Activated CD4-positive, alpha-beta T cell treated with anti-CD3 and anti-CD28 coated beads, Interleukin-10, Interleukin-2, amounts not matched to agents 100 ng/mL and 50 ng/mL, durations not matched to agents 16 hours and 8 hours (primary cell): ENCODE measurements at regions not wholly inside any gene's neighbourhood (a gene's known extent, or its start where the extent isn't known, plus 50 kb on each side); places are given as distances from the start of the nearest gene placed in this dataset.

Source experiments
- DNase-seq: peaks from one replicate; pipeline ENCODE4 v3.0.0-alpha.2; 2020

- no peak for DNase-seq
Measured at GRCh38 chr15:38864122-38864521, 299.5 kb upstream of the RASGRP1 start.

GRCh38 chr15:38864827-38865581, 300.4 kb upstream of the RASGRP1 start:
- DNase-seq = no peak

DNA sequence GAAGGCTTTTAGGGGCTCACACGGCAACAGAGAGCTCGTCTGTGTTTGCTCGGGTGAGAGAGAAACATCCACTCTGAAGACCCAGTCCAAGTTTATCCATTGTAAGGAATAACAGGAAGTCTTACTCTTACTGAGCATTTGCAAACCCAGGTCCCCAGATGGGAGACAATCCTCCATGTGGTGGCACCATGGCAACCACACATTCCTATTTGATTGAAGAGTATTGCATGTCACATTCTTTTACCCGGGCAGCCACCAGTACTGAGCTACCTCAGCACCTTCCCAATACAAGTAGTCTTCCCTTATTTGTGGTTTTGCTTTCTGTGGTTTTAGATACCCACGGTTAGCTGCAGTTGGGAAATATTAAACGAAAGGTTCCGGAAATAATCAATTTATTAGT, 302.9 kb upstream of the RASGRP1 start:
- DNase-seq = no peak

DNA sequence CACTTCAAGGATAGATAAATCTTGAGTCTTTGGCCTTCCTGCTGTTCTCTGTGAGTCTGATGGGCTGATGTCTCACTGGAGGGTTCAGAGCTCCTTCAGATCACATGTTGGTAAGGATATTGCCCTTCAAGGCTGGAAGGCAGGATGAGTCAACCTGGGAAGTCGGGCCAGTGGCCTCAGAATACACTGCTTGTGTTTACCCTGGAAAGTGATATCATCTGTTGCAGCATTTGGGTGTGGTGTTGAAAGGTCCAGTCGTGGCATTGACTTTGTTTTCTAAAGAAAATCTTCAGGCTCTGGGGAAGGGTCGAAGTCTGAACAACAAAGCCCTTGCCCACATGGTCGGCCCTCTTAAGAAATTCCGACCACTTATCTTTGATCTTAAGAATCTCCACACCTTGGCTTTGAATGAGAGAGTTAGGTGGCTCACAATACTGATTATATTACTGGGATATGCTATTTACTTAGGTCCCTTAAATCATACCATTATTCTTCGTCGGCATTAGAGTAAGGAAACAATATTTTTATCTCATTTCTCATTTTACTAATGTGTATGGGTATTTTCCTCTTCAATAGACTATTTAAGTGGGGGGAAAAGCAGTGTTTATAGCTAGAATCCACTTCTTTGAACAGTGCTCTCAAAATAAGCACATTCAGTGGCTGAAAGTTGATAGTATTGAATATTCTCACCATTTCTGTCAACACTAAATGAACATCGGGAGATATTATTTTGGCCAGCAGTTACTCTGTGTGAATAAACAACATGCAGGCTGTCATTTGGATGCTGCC, 303.9 kb upstream of the RASGRP1 start:
- DNase-seq = no peak

- no peak for DNase-seq
Measured at GRCh38 chr15:38871638-38872037, 307.0 kb upstream of the RASGRP1 start.

DNA sequence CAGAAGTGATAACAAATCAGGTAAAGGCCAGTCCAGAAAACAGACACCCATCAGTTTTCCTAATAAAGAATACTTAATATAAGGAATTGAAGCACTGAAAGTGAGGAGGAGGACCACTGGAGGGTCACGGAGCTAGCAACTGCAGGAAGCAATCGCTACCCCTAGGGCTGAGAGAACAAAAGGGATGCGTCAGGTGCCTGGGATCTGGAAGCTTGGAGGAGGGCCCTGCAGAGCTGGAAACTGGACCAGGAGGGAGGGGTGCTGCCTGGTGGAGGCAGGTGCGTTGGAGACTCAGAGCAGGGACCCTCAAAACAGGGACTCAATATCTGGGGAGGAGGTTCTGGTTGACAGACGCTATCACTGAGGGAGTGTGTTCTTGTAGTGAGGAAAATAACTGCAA, 308.1 kb upstream of the RASGRP1 start:
- no peak for DNase-seq

DNA sequence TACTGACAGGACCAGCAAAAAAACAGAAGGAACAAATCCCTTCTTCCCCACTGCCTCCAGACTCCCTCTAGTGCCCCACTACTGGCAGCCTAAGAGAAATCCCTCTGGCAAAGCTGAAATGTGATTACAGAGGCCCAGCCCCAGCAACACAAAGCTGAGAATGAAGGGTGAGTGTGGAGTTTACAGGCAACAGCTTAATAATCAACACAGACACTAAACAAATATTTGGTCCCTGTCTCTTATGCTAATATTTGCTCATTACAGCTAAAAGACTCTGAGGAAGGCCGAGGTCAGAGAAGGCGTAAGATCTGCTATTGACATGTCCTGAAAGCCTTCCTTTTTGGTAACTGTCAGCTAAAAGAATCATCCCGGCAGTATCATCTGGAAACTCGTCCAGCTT, 308.5 kb upstream of the RASGRP1 start:
- DNase-seq = no peak

DNA sequence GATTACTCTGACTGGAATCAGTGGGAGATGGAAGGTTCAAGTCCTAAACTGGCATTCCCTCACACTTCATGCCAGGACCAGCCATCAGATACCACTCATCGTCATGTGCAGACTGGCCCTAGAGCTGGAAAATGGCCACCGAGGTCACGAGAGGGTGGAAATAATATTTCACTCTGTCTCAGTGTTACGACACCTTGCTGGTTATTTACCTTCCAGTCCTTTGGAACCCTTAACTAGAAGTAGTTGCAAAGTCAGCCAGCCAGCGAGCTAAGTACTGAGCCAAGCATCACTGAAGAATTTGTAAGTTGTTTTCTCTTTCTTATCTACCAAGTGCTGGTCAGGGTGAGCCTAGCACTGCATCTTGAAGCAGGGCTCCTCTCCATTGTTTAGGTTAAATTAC, 309.9 kb upstream of the RASGRP1 start:
- no peak for DNase-seq

- DNase-seq = no peak
Measured at GRCh38 chr15:38876211-38876610, 311.6 kb upstream of the RASGRP1 start.

DNA sequence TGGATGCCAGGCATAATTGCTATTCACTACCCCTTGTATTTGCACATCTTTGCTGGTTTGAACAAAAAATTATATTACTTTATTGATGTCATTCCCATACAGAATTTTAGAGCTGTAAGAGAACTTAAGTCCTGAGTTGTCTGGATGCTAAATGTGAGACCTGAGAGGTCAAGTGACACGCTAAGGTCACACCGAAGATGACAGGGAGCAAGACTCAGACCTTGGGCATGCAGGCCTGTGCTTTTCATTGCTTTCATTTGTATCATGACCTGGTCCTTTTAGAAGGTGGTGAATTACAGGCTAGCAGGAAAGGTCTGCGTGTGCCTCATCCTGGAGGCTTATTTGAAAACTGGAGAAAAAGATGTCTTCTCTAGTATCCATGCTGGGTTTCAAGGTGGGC, 312.0 kb upstream of the RASGRP1 start:
- no peak for DNase-seq

DNA sequence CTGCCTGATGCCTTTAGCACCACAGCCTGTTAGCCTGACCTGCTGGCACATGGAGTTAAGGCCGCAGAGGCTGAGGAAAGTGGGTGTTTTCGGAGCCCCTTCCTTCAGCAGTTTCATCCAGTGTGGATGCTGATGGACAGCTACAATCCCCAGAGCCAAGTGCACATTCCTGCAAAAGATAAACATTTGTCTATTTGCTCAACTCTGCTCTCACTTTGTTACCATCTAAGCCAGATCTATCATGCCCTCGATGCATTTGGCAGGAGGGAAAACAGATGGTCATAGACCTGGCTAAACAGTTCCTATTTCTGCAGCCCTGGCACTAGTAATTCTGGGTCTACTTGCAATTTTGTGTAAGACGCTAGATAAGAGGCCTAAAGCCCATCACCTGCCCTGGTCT, 312.9 kb upstream of the RASGRP1 start:
- DNase-seq = no peak

DNA sequence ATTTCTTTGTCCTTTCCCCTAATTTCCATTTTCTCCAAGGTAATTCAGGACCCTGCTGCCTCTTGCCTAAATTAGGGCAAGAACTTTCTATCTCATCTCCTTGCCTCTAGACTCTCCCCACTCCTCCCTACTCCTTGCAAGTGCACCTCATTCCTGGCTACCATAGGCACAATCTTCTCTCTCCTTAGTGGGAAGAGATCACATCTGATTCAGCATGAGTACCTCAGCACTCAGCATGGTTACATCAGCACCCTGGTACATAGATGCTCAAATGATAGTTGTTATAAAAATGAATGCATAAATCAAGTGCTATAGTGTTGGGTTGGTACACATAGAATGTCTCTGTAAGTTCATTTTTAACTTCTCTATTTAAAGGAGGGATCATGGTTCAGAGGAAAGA, 313.4 kb upstream of the RASGRP1 start:
- DNase-seq = no peak

GRCh38 chr15:38878926-38879325, 314.3 kb upstream of the RASGRP1 start:
- DNase-seq = no peak

DNA sequence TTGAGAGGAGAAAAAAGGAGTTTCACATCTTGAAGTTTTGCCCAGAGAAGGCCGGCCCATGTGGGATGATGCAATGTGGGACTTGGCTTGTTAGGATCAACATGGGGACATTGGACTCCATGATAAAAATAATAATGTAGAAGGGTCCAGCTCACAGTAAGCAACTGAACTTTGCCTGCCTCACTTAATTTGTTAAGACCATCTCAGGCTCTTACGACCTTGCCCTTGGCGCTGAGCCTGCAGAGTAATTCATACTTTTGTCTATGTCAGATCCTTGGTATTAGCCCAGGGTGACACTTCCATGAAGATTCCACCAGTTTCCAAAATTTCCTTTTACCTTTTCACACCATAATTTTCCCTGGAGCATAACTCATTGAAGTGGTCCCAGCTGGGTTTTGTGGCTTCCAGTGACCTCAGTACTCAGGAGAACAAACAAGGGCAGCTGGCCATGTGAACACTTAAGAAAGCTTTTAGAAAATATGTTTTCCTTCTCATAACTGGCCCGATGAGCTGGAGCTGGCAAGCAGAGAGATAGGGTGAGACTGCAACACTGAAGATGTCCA, 315.4 kb upstream of the RASGRP1 start:
- no peak for DNase-seq

- DNase-seq = no peak
Measured at GRCh38 chr15:38882221-38882620, 317.6 kb upstream of the RASGRP1 start.

DNA sequence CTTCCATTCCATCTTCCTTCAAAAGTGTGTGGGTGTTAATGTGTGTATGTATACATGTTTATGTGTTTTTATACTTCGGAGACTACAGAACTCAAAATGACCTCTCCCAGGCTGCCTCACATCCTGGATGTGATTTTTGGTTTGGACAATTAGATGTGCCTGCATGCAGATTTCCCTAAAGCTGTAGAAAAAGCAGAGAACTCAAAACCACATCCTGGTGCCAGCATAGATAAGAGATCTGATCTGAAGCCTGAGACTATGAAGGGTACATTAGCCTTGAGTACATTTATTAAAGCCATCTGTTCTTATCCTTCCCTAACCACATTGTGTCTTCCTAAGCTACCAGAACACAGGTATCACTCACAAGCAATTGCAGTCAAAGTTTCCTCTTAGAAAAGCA, 319.4 kb upstream of the RASGRP1 start:
- no peak for DNase-seq

DNA sequence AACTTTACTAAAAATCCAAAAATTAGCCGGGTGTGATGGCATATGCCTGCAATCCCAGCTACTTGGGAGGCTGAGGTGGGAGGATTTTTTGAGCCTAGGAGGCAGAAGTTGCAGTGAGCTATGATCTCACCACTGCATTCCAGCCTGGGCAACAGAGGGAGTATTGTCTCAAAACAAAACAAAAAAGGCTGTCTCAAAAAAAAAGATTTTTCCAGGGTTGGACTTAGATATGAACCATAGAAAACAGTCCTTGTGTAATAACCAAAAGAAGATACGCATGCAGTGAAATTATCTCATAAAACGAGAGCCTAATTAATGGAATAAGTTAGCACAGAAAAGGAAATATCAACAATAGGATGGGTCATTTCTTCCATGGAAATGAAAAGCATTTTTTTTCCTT, 320.4 kb upstream of the RASGRP1 start:
- DNase-seq = no peak

DNA sequence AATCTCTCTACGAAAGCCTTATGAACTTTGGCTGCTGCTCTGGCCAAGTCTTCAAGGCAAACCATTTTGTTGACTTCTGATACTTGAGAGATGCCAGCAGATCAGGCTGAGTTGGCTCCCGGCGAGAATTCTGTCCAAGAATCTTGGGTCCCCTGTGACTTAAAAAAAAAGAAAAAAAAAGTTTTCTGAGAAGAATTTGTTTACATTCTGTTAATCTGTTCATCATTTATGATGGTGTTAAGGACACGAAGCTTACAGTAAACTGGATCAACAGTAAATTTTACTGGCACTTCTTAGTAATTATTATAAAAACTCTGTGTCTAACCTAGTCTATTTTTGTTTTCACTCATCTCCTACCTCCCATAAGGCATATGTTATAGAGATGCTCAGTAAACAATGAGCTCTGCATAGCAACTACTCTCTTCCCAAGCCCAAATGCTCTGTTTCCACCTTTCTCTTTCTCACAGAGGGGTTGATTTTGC, 320.9 kb upstream of the RASGRP1 start:
- no peak for DNase-seq

DNA sequence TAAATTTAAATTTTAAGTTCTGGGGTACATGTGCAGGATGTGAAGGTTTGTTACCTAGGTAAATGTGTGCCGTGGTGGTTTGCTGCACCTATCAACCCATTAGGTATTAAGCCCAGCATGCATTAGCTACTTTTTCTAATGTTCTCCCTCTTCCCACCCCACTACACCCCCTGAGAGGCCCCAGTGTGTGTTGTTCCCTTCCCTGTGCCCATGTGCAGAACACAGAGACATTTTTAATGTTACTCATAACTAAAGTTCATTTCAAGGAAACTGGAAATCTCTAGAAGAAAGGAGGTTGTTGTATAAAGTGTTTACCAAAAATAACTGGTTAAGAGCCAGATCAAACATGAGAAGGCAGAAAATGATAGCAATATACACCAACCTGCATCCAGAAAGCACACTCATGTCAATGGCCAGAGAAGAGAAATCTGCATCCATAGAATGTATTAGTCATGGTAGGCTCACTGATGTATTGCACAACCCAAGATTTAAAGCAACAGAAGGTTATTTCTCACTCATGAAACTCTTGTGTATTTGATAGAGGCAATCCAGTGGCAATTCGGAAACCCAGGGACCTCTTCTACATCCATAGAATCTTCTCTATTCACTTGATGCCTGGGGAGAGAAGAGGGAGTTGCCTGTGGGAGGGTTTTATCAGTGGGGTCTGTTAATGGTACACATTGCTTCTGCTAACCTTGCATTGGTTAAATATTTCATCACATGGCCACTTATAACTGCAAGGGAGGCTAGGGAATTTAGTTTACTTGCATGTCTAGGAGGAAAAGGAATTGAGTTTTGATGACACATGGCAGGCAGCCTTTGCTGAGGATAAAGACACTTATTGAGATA, 321.9 kb upstream of the RASGRP1 start:
- no peak for DNase-seq

DNA sequence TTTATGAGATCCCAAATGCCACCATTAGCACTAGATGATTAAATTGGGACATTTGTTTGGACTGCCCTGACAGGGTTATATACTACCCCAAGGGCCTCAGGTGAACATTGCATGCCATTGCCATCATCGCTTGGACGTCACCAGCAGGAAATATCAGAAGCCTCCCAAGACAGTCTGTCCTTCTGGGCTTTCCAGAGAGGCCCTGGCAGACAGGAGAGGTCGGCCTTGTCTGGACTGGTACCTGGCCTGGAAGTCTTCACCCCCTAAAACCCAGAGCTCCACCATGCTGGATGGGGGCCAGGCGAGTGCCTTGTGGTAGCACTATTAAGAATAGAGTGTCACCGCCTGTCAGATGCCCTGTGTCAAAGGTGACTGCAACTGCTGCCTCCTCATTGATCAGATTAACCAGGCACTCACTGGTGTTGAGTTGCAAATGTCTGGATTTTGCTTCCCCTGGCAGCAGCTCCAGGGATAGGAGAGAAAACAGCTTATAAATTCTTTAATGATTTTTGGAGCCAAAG, 324.1 kb upstream of the RASGRP1 start:
- DNase-seq = no peak

DNA sequence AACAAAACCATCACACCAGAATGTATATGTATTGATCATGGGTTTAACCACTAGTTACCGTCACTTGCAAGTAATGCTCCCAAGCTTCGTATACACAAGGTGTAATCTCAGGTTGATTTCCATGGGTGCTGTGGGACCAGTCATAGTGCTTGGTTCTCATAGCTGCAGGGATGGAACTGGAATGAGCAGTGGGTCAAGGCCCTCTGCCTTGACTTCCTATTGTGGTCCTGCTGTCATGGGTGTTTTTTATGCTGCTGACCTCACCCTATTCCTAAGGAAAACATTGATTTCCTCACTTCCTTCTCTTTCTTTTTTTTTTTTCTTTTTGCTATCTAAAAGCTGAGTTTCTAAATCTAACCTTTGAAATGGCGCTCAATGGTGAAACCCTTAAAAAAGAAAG, 325.6 kb upstream of the RASGRP1 start:
- no peak for DNase-seq

DNA sequence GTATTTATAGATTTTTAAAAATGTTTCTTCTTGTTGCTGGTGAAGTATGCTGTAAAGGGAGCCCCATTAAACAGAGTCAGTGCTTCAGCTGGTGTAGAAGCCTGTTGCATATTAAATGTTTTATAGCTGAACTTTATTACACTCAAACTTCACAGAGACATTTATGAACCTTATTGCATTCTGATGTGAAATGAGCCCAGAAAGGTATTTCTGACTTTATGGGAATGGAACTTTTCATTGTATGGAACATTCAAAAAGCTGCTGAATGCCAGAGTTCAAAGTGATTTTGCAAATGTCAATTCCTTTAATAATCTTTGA, 329.3 kb upstream of the RASGRP1 start:
- DNase-seq = no peak
